ENCODE measurements at regions not wholly inside any gene's neighbourhood (a gene's known extent, or its start where the extent isn't known, plus 50 kb on each side); places are given as distances from the start of the nearest gene placed in this dataset.

GRCh38 chr12:85358715-85359114 is 78.7 kb downstream of the ALX1 start:
- H3K27ac Mint-ChIP-seq (ENCODE audit: unreplicated experiment), result no peak overlapping the region

GRCh38 chr12:85363382-85364190 is 83.6 kb downstream of the ALX1 start:
- no peak overlapping the region for H3K27ac ChIP-seq (ENCODE audit: low read depth, low read length)
- TF ChIP-seq EZH2 (IDR thresholded peaks at IDR 0.05; ENCODE audit: insufficient read depth, low read length) (no peak), CTCF (IDR thresholded peaks at IDR 0.05; ENCODE audit: insufficient read depth, low read depth, low read length) (no peak)
- no peaks in the 10 kb centered on the region for H3K27me3 ChIP-seq (ENCODE audit: insufficient read depth, low read length)
- no peak overlapping the region for H3K27ac Mint-ChIP-seq (ENCODE audit: unreplicated experiment)
- no peaks in the 10 kb centered on the region for H3K27me3 Mint-ChIP-seq (ENCODE audit: low read depth, unreplicated experiment)
- no peaks in the 10 kb centered on the region for H3K4me1 Mint-ChIP-seq (ENCODE audit: low read depth, unreplicated experiment)
- no peaks in the 10 kb centered on the region for H4K20me1 ChIP-seq (ENCODE audit: insufficient read depth, low read length)
- H3K36me3 ChIP-seq (ENCODE audit: insufficient read depth, low read length), result no peaks in the 10 kb centered on the region
- H3K4me2 ChIP-seq (ENCODE audit: low read length), result no peak overlapping the region
- no peak overlapping the region for H2AFZ ChIP-seq (ENCODE audit: low read depth, low read length)
- no peak overlapping the region for H3K4me3 ChIP-seq (ENCODE audit: insufficient read depth, low read depth, low read length)
- H3K9me3 ChIP-seq (ENCODE audit: insufficient read depth, low read depth, low read length), result no peaks in the 10 kb centered on the region
- FAIRE-seq (no peak), DNase-seq (ENCODE audit: low read depth) (peak; percentile 4)
- H3K36me3 Mint-ChIP-seq (ENCODE audit: low read depth, unreplicated experiment), result no peaks in the 10 kb centered on the region
- H3K4me1 ChIP-seq (ENCODE audit: insufficient read depth, low read length), result no peaks in the 10 kb centered on the region
- no peak overlapping the region for H3K4me3 Mint-ChIP-seq (ENCODE audit: unreplicated experiment)
- no peak overlapping the region for H3K9ac ChIP-seq (ENCODE audit: low read length)
- H3K79me2 ChIP-seq (ENCODE audit: insufficient read depth, low read length), result no peaks in the 10 kb centered on the region
- no peaks in the 10 kb centered on the region for H3K9me3 Mint-ChIP-seq (ENCODE audit: unreplicated experiment)

More at GRCh38 chr12:85358715-85359114, 78.7 kb downstream of the ALX1 start:
- H3K9ac ChIP-seq (ENCODE audit: low read length), result no peak overlapping the region
- H3K4me2 ChIP-seq (ENCODE audit: low read length), result no peak overlapping the region
- no peaks in the 10 kb centered on the region for H3K36me3 ChIP-seq (ENCODE audit: insufficient read depth, low read length)
- TF ChIP-seq CTCF (IDR thresholded peaks at IDR 0.05; ENCODE audit: insufficient read depth, low read depth, low read length) (no peak), EZH2 (IDR thresholded peaks at IDR 0.05; ENCODE audit: insufficient read depth, low read length) (no peak)
- Mint-ChIP-seq H3K36me3 (ENCODE audit: low read depth, unreplicated experiment) (no peaks in the 10 kb centered on the region), H3K27me3 (ENCODE audit: low read depth, unreplicated experiment) (no peaks in the 10 kb centered on the region), H3K4me3 (ENCODE audit: unreplicated experiment) (no peak overlapping the region), H3K4me1 (ENCODE audit: low read depth, unreplicated experiment) (no peaks in the 10 kb centered on the region), H3K9me3 (ENCODE audit: unreplicated experiment) (no peaks in the 10 kb centered on the region)
- FAIRE-seq (no peak), DNase-seq (ENCODE audit: low read depth) (no peak)
- H3K4me3 ChIP-seq (ENCODE audit: insufficient read depth, low read depth, low read length), result no peak overlapping the region
- no peak overlapping the region for H2AFZ ChIP-seq (ENCODE audit: low read depth, low read length)
- H3K27me3 ChIP-seq (ENCODE audit: insufficient read depth, low read length), result no peaks in the 10 kb centered on the region
- no peaks in the 10 kb centered on the region for H3K79me2 ChIP-seq (ENCODE audit: insufficient read depth, low read length)
- no peaks in the 10 kb centered on the region for H4K20me1 ChIP-seq (ENCODE audit: insufficient read depth, low read length)
- H3K27ac ChIP-seq (ENCODE audit: low read depth, low read length), result no peak overlapping the region
- no peaks in the 10 kb centered on the region for H3K4me1 ChIP-seq (ENCODE audit: insufficient read depth, low read length)
- no peaks in the 10 kb centered on the region for H3K9me3 ChIP-seq (ENCODE audit: insufficient read depth, low read depth, low read length)

GRCh38 chr12:85367936-85368335 is 87.9 kb downstream of the ALX1 start:
- no peak for FAIRE-seq
- no peak overlapping the region for H3K27ac Mint-ChIP-seq (ENCODE audit: unreplicated experiment)
- no peaks in the 10 kb centered on the region for H3K79me2 ChIP-seq (ENCODE audit: insufficient read depth, low read length)
- H4K20me1 ChIP-seq (ENCODE audit: insufficient read depth, low read length), result no peaks in the 10 kb centered on the region
- no peaks in the 10 kb centered on the region for H3K27me3 ChIP-seq (ENCODE audit: insufficient read depth, low read length)
- no peak for TF ChIP-seq EZH2 (IDR thresholded peaks at IDR 0.05; ENCODE audit: insufficient read depth, low read length)
- no peak for TF ChIP-seq CTCF (IDR thresholded peaks at IDR 0.05; ENCODE audit: insufficient read depth, low read depth, low read length)
- H2AFZ ChIP-seq (ENCODE audit: low read depth, low read length), result no peak overlapping the region
- H3K4me1 ChIP-seq (ENCODE audit: insufficient read depth, low read length), result no peaks in the 10 kb centered on the region
- no peaks in the 10 kb centered on the region for H3K9me3 ChIP-seq (ENCODE audit: insufficient read depth, low read depth, low read length)
- H3K4me2 ChIP-seq (ENCODE audit: low read length), result no peak overlapping the region
- H3K36me3 ChIP-seq (ENCODE audit: insufficient read depth, low read length), result no peaks in the 10 kb centered on the region
- no peak overlapping the region for H3K9ac ChIP-seq (ENCODE audit: low read length)
- no peak overlapping the region for H3K27ac ChIP-seq (ENCODE audit: low read depth, low read length)
- H3K4me3 Mint-ChIP-seq (ENCODE audit: unreplicated experiment), result no peak overlapping the region
- H3K4me3 ChIP-seq (ENCODE audit: insufficient read depth, low read depth, low read length), result no peak overlapping the region
- H3K9me3 Mint-ChIP-seq (ENCODE audit: unreplicated experiment), result no peaks in the 10 kb centered on the region
- no peaks in the 10 kb centered on the region for H3K4me1 Mint-ChIP-seq (ENCODE audit: low read depth, unreplicated experiment)
- DNase-seq (ENCODE audit: low read depth), result no peak
- no peaks in the 10 kb centered on the region for H3K27me3 Mint-ChIP-seq (ENCODE audit: low read depth, unreplicated experiment)
- no peaks in the 10 kb centered on the region for H3K36me3 Mint-ChIP-seq (ENCODE audit: low read depth, unreplicated experiment)

All from astrocyte (in vitro differentiated cells and primary cell).